ENCODE measurements at regions not wholly inside any gene's neighbourhood (a gene's known extent, or its start where the extent isn't known, plus 50 kb on each side); places are given as distances from the start of the nearest gene placed in this dataset.
"Not testable (repeated sequence)": the region's sequence is repeated elsewhere in the genome, so short reads cannot be mapped to it uniquely, and the experiment has no call there.

GRCh38 chr2:113376913-113377445, 60.5 kb upstream of the ZNG1B start:
- Histone ChIP-seq H3K9ac (ENCODE audit: low read length) (peak overlapping the region; percentile 3), H3K27ac (ENCODE audit: low read length in 2 of 2) (peak overlapping the region in 1 of 2 donors; percentile 44), H4K20me1 (ENCODE audit: control insufficient read depth, insufficient read depth, low read length, poor library complexity, severe bottlenecking) (no peaks in the 10 kb centered on the region), H3K36me3 (replicated peaks in 1 of 2; ENCODE audit: control extremely low read depth in 1 of 2, control insufficient read depth in 1 of 2, extremely low read depth in 1 of 2, insufficient read depth in 2 of 2, low read length in 1 of 2) (no peaks in the 10 kb centered on the region), H3K4me3 (ENCODE audit: control extremely low read depth in 1 of 5, extremely low read depth in 1 of 5, insufficient read depth in 1 of 5, low read depth in 2 of 5, low read length in 4 of 5) (no peak overlapping the region), H3K27me3 (replicated peaks in 1 of 4; ENCODE audit: control extremely low read depth in 1 of 4, control insufficient read depth in 3 of 4, insufficient read depth in 4 of 4, low read length in 3 of 4) (no peaks in the 10 kb centered on the region), H3K9me3 (ENCODE audit: control extremely low read depth in 1 of 3, control insufficient read depth in 2 of 3, insufficient read depth in 1 of 3, low read length in 2 of 3) (no peaks in the 10 kb centered on the region), H3K79me2 (ENCODE audit: control insufficient read depth, insufficient read depth, low read length) (no peaks in the 10 kb centered on the region), H2AFZ (ENCODE audit: insufficient read depth, low read depth, low read length, poor library complexity, severe bottlenecking) (no peak overlapping the region), H3K4me1 (ENCODE audit: control insufficient read depth in 2 of 2, insufficient read depth in 2 of 2, low read length in 2 of 2) (peaks cover 9 to 14% of the 10 kb centered on the region in 2 donors), H3K4me2 (replicated peaks; ENCODE audit: low read depth, low read length, poor library complexity, severe bottlenecking) (no peak overlapping the region)
- intact Hi-C loops (cut with micrococcal nuclease), result no loop called here
- TF ChIP-seq CTCF (IDR thresholded peaks at IDR 0.05) (no peak), EZH2 (IDR thresholded peaks at IDR 0.05; ENCODE audit: borderline replicate concordance, insufficient read depth, low read depth, low read length, poor library complexity, severe bottlenecking) (no peak)
- POLR2A ChIA-PET, result no interaction called here
- no peaks in the 10 kb centered on the region for H3K27me3 Mint-ChIP-seq
- no peaks in the 10 kb centered on the region for H3K9me3 Mint-ChIP-seq (ENCODE audit: insufficient read depth)
- DNase-seq (peak; percentile 80), ATAC-seq (ENCODE audit: low read depth) (peak; percentile 91)
- peaks cover 33% of the 10 kb centered on the region for H3K4me1 Mint-ChIP-seq
- CTCF ChIA-PET, result interaction anchor here (1.0 to 2.4 kb wide), 7 partner anchors 13 to 297 kb away, joined by 3 to 17 read pairs (median 7); no protein-coding TSS in a partner anchor
- peak overlapping the region; percentile 77 for H3K27ac Mint-ChIP-seq
- peak overlapping the region; percentile 38 for H3K4me3 Mint-ChIP-seq
- WGBS (ENCODE audit: insufficient coverage), result 0% methylated on average over 1 of the region's 3 CpGs

- no peaks in the 10 kb centered on the region for H3K9me3 ChIP-seq (ENCODE audit: control extremely low read depth in 1 of 3, control insufficient read depth in 2 of 3, insufficient read depth in 1 of 3, low read length in 2 of 3)
- H3K36me3 ChIP-seq (replicated peaks in 1 of 2; ENCODE audit: control extremely low read depth in 1 of 2, control insufficient read depth in 1 of 2, extremely low read depth in 1 of 2, insufficient read depth in 2 of 2, low read length in 1 of 2), result no peaks in the 10 kb centered on the region
- Mint-ChIP-seq H3K27ac (peak overlapping the region; percentile 68), H3K4me3 (peak overlapping the region; percentile 38), H3K9me3 (ENCODE audit: insufficient read depth) (no peaks in the 10 kb centered on the region), H3K27me3 (no peaks in the 10 kb centered on the region), H3K4me1 (peaks cover 33% of the 10 kb centered on the region)
- TF ChIP-seq CTCF (IDR thresholded peaks at IDR 0.05), result no peak
- TF ChIP-seq EZH2 (IDR thresholded peaks at IDR 0.05; ENCODE audit: borderline replicate concordance, insufficient read depth, low read depth, low read length, poor library complexity, severe bottlenecking), result no peak
- H3K4me1 ChIP-seq (ENCODE audit: control insufficient read depth in 2 of 2, insufficient read depth in 2 of 2, low read length in 2 of 2), result peaks cover 9 to 14% of the 10 kb centered on the region in 2 donors
- H3K9ac ChIP-seq (ENCODE audit: low read length), result no peak overlapping the region
- no peak overlapping the region for H3K4me3 ChIP-seq (ENCODE audit: control extremely low read depth in 1 of 5, extremely low read depth in 1 of 5, insufficient read depth in 1 of 5, low read depth in 2 of 5, low read length in 4 of 5)
- peak overlapping the region in 1 of 2 donors; percentile 44 for H3K27ac ChIP-seq (ENCODE audit: low read length in 2 of 2)
- POLR2A ChIA-PET, result no interaction called here
- CTCF ChIA-PET, result interaction anchor here (1.0 to 2.4 kb wide), 8 partner anchors 14 to 296 kb away, joined by 3 to 17 read pairs (median 6); no protein-coding TSS in a partner anchor
- DNase-seq (no peak), ATAC-seq (ENCODE audit: low read depth) (no peak)
- no peaks in the 10 kb centered on the region for H3K27me3 ChIP-seq (replicated peaks in 1 of 4; ENCODE audit: control extremely low read depth in 1 of 4, control insufficient read depth in 3 of 4, insufficient read depth in 4 of 4, low read length in 3 of 4)
- H3K79me2 ChIP-seq (ENCODE audit: control insufficient read depth, insufficient read depth, low read length), result no peaks in the 10 kb centered on the region
- no peak overlapping the region for H2AFZ ChIP-seq (ENCODE audit: insufficient read depth, low read depth, low read length, poor library complexity, severe bottlenecking)
- H3K4me2 ChIP-seq (replicated peaks; ENCODE audit: low read depth, low read length, poor library complexity, severe bottlenecking), result no peak overlapping the region
- H4K20me1 ChIP-seq (ENCODE audit: control insufficient read depth, insufficient read depth, low read length, poor library complexity, severe bottlenecking), result no peaks in the 10 kb centered on the region
- 79% methylated on average over 2 of the region's 2 CpGs for WGBS (ENCODE audit: insufficient coverage)
- intact Hi-C loops (cut with micrococcal nuclease), result no loop called here
Measured at GRCh38 chr2:113376253-113376912, 61.1 kb upstream of the ZNG1B start.

- H3K79me2 ChIP-seq (ENCODE audit: control insufficient read depth, insufficient read depth, low read length); H3K9me3 Mint-ChIP-seq (ENCODE audit: insufficient read depth); H3K27ac ChIP-seq (ENCODE audit: low read length in 2 of 2); H3K27me3 Mint-ChIP-seq; H3K4me2 ChIP-seq (replicated peaks; ENCODE audit: low read depth, low read length, poor library complexity, severe bottlenecking); H3K4me3 Mint-ChIP-seq; H4K20me1 ChIP-seq (ENCODE audit: control insufficient read depth, insufficient read depth, low read length, poor library complexity, severe bottlenecking); H3K36me3 ChIP-seq (replicated peaks in 1 of 2; ENCODE audit: control extremely low read depth in 1 of 2, control insufficient read depth in 1 of 2, extremely low read depth in 1 of 2, insufficient read depth in 2 of 2, low read length in 1 of 2); H3K9me3 ChIP-seq (ENCODE audit: control extremely low read depth in 1 of 3, control insufficient read depth in 2 of 3, insufficient read depth in 1 of 3, low read length in 2 of 3); POLR2A ChIA-PET; H3K27me3 ChIP-seq (replicated peaks in 1 of 4; ENCODE audit: control extremely low read depth in 1 of 4, control insufficient read depth in 3 of 4, insufficient read depth in 4 of 4, low read length in 3 of 4); ATAC-seq (ENCODE audit: low read depth); CTCF ChIA-PET; H2AFZ ChIP-seq (ENCODE audit: insufficient read depth, low read depth, low read length, poor library complexity, severe bottlenecking); H3K9ac ChIP-seq (ENCODE audit: low read length); H3K4me3 ChIP-seq (ENCODE audit: control extremely low read depth in 1 of 5, extremely low read depth in 1 of 5, insufficient read depth in 1 of 5, low read depth in 2 of 5, low read length in 4 of 5): not testable (repeated sequence)
- DNase-seq, result peak; percentile 39
- intact Hi-C loops (cut with micrococcal nuclease), result loop anchor here (5.0 kb wide), 1 partner anchor 628 kb away; no protein-coding TSS in a partner anchor
- Mint-ChIP-seq H3K4me1 (peaks cover 33% of the 10 kb centered on the region), H3K27ac (peak overlapping the region; percentile 42)
- H3K4me1 ChIP-seq (ENCODE audit: control insufficient read depth in 2 of 2, insufficient read depth in 2 of 2, low read length in 2 of 2), result peaks cover 9 to 14% of the 10 kb centered on the region in 2 donors
- WGBS (ENCODE audit: insufficient coverage), result no CpG with 5 or more reads among the region's 4 CpGs
Measured at GRCh38 chr2:113374857-113375256, 62.6 kb upstream of the ZNG1B start.
